WERI-Rb-1 (cell line): ENCODE measurements at regions not wholly inside any gene's neighbourhood (a gene's known extent, or its start where the extent isn't known, plus 50 kb on each side); places are given as distances from the start of the nearest gene placed in this dataset.
"Not testable (repeated sequence)": the region's sequence is repeated elsewhere in the genome, so short reads cannot be mapped to it uniquely, and the experiment has no call there.

ENCODE experiments used
- DNase-seq: peaks from one replicate; pipeline ENCODE4 v3.0.0-alpha.2; 2020
- H3K27ac ChIP-seq: fragments of 250-450 bp; sonication (Bioruptor Pico); 2 replicates; pipeline ENCODE4 v1.5.1; 2020; ENCODE audit warnings: mild to moderate bottlenecking, moderate library complexity
- H3K27me3 ChIP-seq: fragments of 250-450 bp; sonication (Bioruptor Pico); 2 replicates; pipeline ENCODE4 v1.5.1; 2021; ENCODE audit warnings: mild to moderate bottlenecking, low read depth, moderate library complexity; ENCODE audit not compliant: insufficient read depth, severe bottlenecking
- H3K36me3 ChIP-seq: fragments of 250-450 bp; sonication (Bioruptor Pico); 2 replicates; pipeline ENCODE4 v1.5.1; 2020; ENCODE audit warnings: mild to moderate bottlenecking, moderate library complexity
- H3K4me3 ChIP-seq: 2 replicates; pipeline ENCODE4 v1.5.1; 2011; ENCODE audit warnings: low read depth, mild to moderate bottlenecking, control low read depth, low read length
- H3K9me3 ChIP-seq: fragments of 250-450 bp; sonication (Bioruptor Pico); 2 replicates; pipeline ENCODE4 v1.5.1; 2021; ENCODE audit warnings: mild to moderate bottlenecking, moderate library complexity; ENCODE audit not compliant: severe bottlenecking
- CTCF ChIP-seq: IDR thresholded peaks from 2 replicates; pipeline ENCODE4 v1.5.1; 2011; ENCODE audit warnings: low read depth, mild to moderate bottlenecking, control low read depth, inconsistent platforms, low read length

GRCh38 chr1:118390955-118391354 is 205.9 kb upstream of the SPAG17 start:
- H3K4me3 ChIP-seq, result no peak overlapping the region
- no peaks in the 10 kb centered on the region for H3K36me3 ChIP-seq
- H3K27me3 ChIP-seq, result no peaks in the 10 kb centered on the region
- DNase-seq, result no peak
- TF ChIP-seq CTCF, result no peak
- H3K27ac ChIP-seq, result no peak overlapping the region
- H3K9me3 ChIP-seq, result no peaks in the 10 kb centered on the region

- Histone ChIP-seq H3K27me3 (no peaks in the 10 kb centered on the region), H3K27ac (no peak overlapping the region), H3K36me3 (no peaks in the 10 kb centered on the region), H3K4me3 (no peak overlapping the region), H3K9me3 (no peaks in the 10 kb centered on the region)
- no peak for DNase-seq
- TF ChIP-seq CTCF, result no peak
Measured at GRCh38 chr1:118388301-118388959, 203.4 kb upstream of the SPAG17 start.

- Histone ChIP-seq H3K9me3 (no peaks in the 10 kb centered on the region), H3K27me3 (no peaks in the 10 kb centered on the region), H3K4me3 (no peak overlapping the region), H3K27ac (no peak overlapping the region), H3K36me3 (no peaks in the 10 kb centered on the region)
- DNase-seq, result no peak
- no peak for TF ChIP-seq CTCF
Measured at GRCh38 chr1:118381197-118381869, 196.3 kb upstream of the SPAG17 start.

- not testable (repeated sequence) for DNase-seq, H3K27ac ChIP-seq, H3K36me3 ChIP-seq, H3K9me3 ChIP-seq, H3K4me3 ChIP-seq, H3K27me3 ChIP-seq
Measured at GRCh38 chr1:118377183-118377582, 192.2 kb upstream of the SPAG17 start.

- H3K27me3 ChIP-seq, result no peaks in the 10 kb centered on the region
- H3K9me3 ChIP-seq, result peaks cover 3% of the 10 kb centered on the region
- H3K27ac ChIP-seq, result no peak overlapping the region
- DNase-seq, result no peak
- H3K36me3 ChIP-seq, result no peaks in the 10 kb centered on the region
- no peak overlapping the region for H3K4me3 ChIP-seq
- TF ChIP-seq CTCF, result no peak
Measured at GRCh38 chr1:118371612-118372011, 186.6 kb upstream of the SPAG17 start.

- no peak overlapping the region for H3K4me3 ChIP-seq
- H3K27me3 ChIP-seq, result no peaks in the 10 kb centered on the region
- no peak for DNase-seq
- no peaks in the 10 kb centered on the region for H3K36me3 ChIP-seq
- no peak for TF ChIP-seq CTCF
- peaks cover 3% of the 10 kb centered on the region for H3K9me3 ChIP-seq
- H3K27ac ChIP-seq, result no peak overlapping the region
Measured at GRCh38 chr1:118370861-118371260, 185.8 kb upstream of the SPAG17 start.
